Lung (tissue), 11 donors: ENCODE measurements at regions not wholly inside any gene's neighbourhood (a gene's known extent, or its start where the extent isn't known, plus 50 kb on each side); places are given as distances from the start of the nearest gene placed in this dataset.

ENCODE experiments used
- ATAC-seq: fragments of 200-7000 bp; cut with Tn5 transposase; one replicate; pipeline ENCODE4 v1.9.1; 2020; ENCODE audit warnings: moderate number of reproducible peaks; ENCODE audit not compliant: insufficient read depth, low FRiP score
- DNase-seq, 3 donors: peaks; one replicate each; pipeline ENCODE4 v3.0.0-alpha.2; 2013 to 2017
- H3K27ac ChIP-seq, 2 donors: one replicate each; pipeline ENCODE4 v1.5.1; 2013; ENCODE audit warnings: mild to moderate bottlenecking in 2 of 2, moderate library complexity in 2 of 2, control low read depth in 1 of 2, inconsistent platforms in 1 of 2, low read depth in 1 of 2, low read length in 1 of 2
- H3K27me3 ChIP-seq, 3 donors: one replicate each; pipeline ENCODE4 v1.5.1; 2013; ENCODE audit warnings: low read length in 2 of 3; ENCODE audit not compliant: control insufficient read depth in 3 of 3, insufficient read depth in 3 of 3
- H3K36me3 ChIP-seq, 4 donors: one replicate each; pipeline ENCODE4 v1.5.1; 2013; ENCODE audit warnings: low read length in 4 of 4, mild to moderate bottlenecking in 1 of 4, moderate library complexity in 1 of 4; ENCODE audit not compliant: control insufficient read depth in 4 of 4, insufficient read depth in 4 of 4
- H3K4me1 ChIP-seq, 5 donors: one replicate each; pipeline ENCODE4 v1.5.1; 2013; ENCODE audit warnings: low read length in 5 of 5, mild to moderate bottlenecking in 2 of 5, moderate library complexity in 1 of 5; ENCODE audit not compliant: control insufficient read depth in 5 of 5, insufficient read depth in 5 of 5
- H3K4me3 ChIP-seq: one replicate; pipeline ENCODE4 v1.5.1; 2013; ENCODE audit warnings: mild to moderate bottlenecking, control low read depth, moderate library complexity
- H3K9ac ChIP-seq, 2 donors: one replicate each; pipeline ENCODE4 v1.5.1; 2013; ENCODE audit warnings: low read length in 2 of 2, control low read depth in 1 of 2; ENCODE audit not compliant: insufficient read depth in 1 of 2
- H3K9me3 ChIP-seq, 4 donors: one replicate each; pipeline ENCODE4 v1.5.1; 2013; ENCODE audit warnings: low read length in 3 of 4, mild to moderate bottlenecking in 1 of 4, moderate library complexity in 1 of 4; ENCODE audit not compliant: control insufficient read depth in 4 of 4, insufficient read depth in 3 of 4
- CTCF ChIP-seq: IDR thresholded peaks from 2 replicates; pipeline ENCODE4 v1.5.1; 2012; ENCODE audit warnings: mild to moderate bottlenecking; ENCODE audit errors: control extremely low read depth, extremely low read depth
- WGBS, 2 donors: extraction: QIAGEN DNeasy Blood & Tissue Kit; methylation state at CpG; one replicate each; pipeline ENCODE4 v1.1.7; 2013; 5-methylcytosine and 5-hydroxymethylcytosine counted together
- donor health status: control.
- donor health status: control.
- donor health status: Bipolar disorder and iron deficiency.
- donor health status: healthy.
- donor health status: DM: yes; HTN: yes; CAD: no.

GRCh38 chr22:47250995-47251765, 488.7 kb downstream of the TBC1D22A start:
- no peaks in the 10 kb centered on the region for H3K4me1 ChIP-seq
- no peak for DNase-seq
- no peak overlapping the region for H3K4me3 ChIP-seq
- H3K36me3 ChIP-seq, result no peaks in the 10 kb centered on the region
- no peak overlapping the region for H3K9ac ChIP-seq
- H3K27me3 ChIP-seq, result no peaks in the 10 kb centered on the region
- WGBS, 2 donors, result 86 to 94% methylated on average over 12 of the region's 12 CpGs
- H3K9me3 ChIP-seq, result peaks cover 0 to 8% (median 3%) of the 10 kb centered on the region in 4 donors
- no peak for ATAC-seq
- no peak overlapping the region for H3K27ac ChIP-seq
- no peak for TF ChIP-seq CTCF

- H3K4me1 ChIP-seq, result no peaks in the 10 kb centered on the region
- no peaks in the 10 kb centered on the region for H3K36me3 ChIP-seq
- H3K9ac ChIP-seq, result no peak overlapping the region
- DNase-seq (no peak), ATAC-seq (no peak)
- no peaks in the 10 kb centered on the region for H3K27me3 ChIP-seq
- WGBS, 2 donors, result 51 to 62% methylated on average over 8 of the region's 8 CpGs
- no peak overlapping the region for H3K27ac ChIP-seq
- peaks cover 0 to 8% (median 3%) of the 10 kb centered on the region in 4 donors for H3K9me3 ChIP-seq
- TF ChIP-seq CTCF, result no peak
- no peak overlapping the region for H3K4me3 ChIP-seq
These were observed 487.0 kb downstream of the TBC1D22A start for GRCh38 chr22:47249370-47249928.

- H3K9ac ChIP-seq, result no peak overlapping the region
- peaks cover 0 to 8% (median 3%) of the 10 kb centered on the region in 4 donors for H3K9me3 ChIP-seq
- no peak for ATAC-seq
- no peak for TF ChIP-seq CTCF
- H3K4me1 ChIP-seq, result no peaks in the 10 kb centered on the region
- WGBS, 2 donors, result 81% methylated on average over 4 of the region's 4 CpGs
- no peaks in the 10 kb centered on the region for H3K36me3 ChIP-seq
- no peak overlapping the region for H3K4me3 ChIP-seq
- no peaks in the 10 kb centered on the region for H3K27me3 ChIP-seq
- DNase-seq, result no peak
- no peak overlapping the region for H3K27ac ChIP-seq
These were observed 486.5 kb downstream of the TBC1D22A start for GRCh38 chr22:47248925-47249324.
